HFF-Myc (cell line): ENCODE measurements at regions not wholly inside any gene's neighbourhood (a gene's known extent, or its start where the extent isn't known, plus 50 kb on each side); places are given as distances from the start of the nearest gene placed in this dataset.

ENCODE experiments used
- DNase-seq: peaks from one replicate; pipeline ENCODE4 v3.0.0-alpha.2; 2011; ENCODE audit warnings: low read depth; ENCODE audit errors: extremely low read depth
- H3K4me3 ChIP-seq: replicated peaks from 2 replicates; pipeline ENCODE4 v1.5.1; 2011; ENCODE audit warnings: low read depth, mild to moderate bottlenecking, control low read depth, low read length
- TF ChIP-seq, protein P1 (sequence below): IDR thresholded peaks from 2 replicates; pipeline ENCODE4 v1.5.1; 2012; ENCODE audit warnings: mild to moderate bottlenecking, low read depth, low read length, control low read depth; ENCODE audit errors: missing control alignments

DNA sequence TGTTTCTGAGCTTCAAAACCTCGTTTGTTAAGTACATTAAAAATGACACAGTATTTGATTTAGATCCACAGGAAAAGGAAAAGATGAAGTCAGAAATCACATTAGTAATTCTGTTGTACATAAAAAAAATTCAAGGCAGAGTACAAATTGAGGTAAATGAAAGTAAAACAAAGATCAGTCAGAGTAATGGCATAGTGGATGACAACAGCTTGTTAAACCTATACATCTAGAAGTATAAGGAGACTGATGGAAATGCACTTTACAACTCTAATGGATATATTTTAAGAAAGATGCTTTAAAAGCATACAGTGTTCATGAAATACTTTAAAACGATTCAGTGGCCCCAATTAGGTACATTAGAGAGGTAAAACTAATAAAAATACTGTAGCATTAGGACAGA, 631.3 kb upstream of the SEMA6A start:
- H3K4me3 ChIP-seq: no peak overlapping the region
- no peak for DNase-seq
- TF ChIP-seq, protein P1, sequence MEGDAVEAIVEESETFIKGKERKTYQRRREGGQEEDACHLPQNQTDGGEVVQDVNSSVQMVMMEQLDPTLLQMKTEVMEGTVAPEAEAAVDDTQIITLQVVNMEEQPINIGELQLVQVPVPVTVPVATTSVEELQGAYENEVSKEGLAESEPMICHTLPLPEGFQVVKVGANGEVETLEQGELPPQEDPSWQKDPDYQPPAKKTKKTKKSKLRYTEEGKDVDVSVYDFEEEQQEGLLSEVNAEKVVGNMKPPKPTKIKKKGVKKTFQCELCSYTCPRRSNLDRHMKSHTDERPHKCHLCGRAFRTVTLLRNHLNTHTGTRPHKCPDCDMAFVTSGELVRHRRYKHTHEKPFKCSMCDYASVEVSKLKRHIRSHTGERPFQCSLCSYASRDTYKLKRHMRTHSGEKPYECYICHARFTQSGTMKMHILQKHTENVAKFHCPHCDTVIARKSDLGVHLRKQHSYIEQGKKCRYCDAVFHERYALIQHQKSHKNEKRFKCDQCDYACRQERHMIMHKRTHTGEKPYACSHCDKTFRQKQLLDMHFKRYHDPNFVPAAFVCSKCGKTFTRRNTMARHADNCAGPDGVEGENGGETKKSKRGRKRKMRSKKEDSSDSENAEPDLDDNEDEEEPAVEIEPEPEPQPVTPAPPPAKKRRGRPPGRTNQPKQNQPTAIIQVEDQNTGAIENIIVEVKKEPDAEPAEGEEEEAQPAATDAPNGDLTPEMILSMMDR: no peak

DNA sequence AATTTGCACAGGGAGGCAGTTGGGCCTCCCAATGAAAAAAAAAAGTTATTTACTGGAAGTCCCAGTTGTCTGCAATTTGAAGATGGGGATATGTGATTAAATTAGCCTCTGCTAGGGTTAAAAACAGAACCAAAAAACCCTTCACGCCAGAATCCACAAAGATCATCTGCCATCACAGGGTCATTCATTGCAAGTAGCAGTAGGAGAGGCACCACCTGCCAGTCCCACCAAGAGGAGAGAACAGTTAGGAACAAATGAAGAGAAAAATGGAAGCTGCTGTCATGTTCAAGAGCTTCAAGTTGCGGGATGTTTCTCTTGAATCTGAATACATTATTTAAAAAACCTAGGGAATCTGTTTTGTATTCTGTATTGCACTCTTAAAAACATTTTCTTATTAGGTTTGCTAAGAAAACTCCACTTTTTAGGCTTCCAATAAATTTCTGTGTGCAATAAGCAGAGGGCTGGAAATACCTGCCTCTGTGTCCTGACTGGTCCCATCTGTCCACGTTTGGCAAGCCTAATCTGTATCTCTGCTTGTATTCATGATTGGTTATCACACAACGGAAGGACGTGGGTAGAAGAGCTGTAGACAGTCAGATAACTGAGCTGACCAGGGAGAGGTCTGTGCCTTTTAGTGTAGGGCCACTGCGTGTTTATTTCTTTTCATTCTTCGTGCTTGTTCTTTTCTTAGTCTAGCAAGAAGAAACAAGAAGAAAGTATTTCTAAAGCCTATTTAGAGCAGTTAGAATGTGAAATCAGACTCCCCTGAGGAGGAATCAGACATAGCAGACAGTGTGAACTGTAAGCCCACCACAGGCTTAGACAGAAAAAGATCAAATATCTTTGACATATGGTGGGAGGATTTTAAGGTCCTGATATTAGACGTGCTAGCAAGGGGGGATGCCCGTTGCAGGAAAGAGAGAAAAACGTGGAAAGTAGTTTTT, 630.6 kb upstream of the SEMA6A start:
- no peak overlapping the region for H3K4me3 ChIP-seq
- TF ChIP-seq, protein P1: no peak
- DNase-seq: no peak

GRCh38 chr5:117204404-117204803, 629.8 kb upstream of the SEMA6A start:
- no peak for DNase-seq
- TF ChIP-seq, protein P1: no peak
- H3K4me3 ChIP-seq: no peak overlapping the region

- TF ChIP-seq, protein P1: no peak
- no peak for DNase-seq
- H3K4me3 ChIP-seq: no peak overlapping the region
Measured at GRCh38 chr5:117203584-117203983, 629.0 kb upstream of the SEMA6A start.

GRCh38 chr5:117201001-117201400, 626.4 kb upstream of the SEMA6A start:
- no peak for DNase-seq
- TF ChIP-seq, protein P1: no peak
- no peak overlapping the region for H3K4me3 ChIP-seq

DNA sequence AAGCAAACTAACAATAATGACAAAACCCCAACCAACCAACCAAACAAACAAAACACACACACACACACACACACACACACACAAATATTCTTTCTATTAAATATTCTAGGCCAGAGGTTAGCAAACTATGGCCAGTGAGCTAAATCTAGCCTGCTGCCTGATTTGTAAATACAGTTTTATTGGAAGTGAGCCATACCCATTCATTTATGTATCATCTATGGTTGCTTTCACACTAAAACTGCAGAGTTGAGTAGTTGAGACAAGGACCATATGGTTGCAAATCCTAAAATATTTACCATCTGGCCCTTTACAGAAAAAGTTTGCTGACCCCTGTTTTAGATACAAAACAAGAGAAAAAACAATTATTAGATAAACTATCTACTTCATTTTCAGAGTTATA, 620.5 kb upstream of the SEMA6A start:
- TF ChIP-seq, protein P1: no peak
- H3K4me3 ChIP-seq: no peak overlapping the region
- no peak for DNase-seq
